T-helper 1 cell treated with Interleukin-12 subunit alpha and Interleukin-12 subunit beta and Interleukin-4 antibody, amounts not matched to agents 30 μg/mL and 1 μg/mL, for 36 hours (primary cell): ENCODE measurements at regions not wholly inside any gene's neighbourhood (a gene's known extent, or its start where the extent isn't known, plus 50 kb on each side); places are given as distances from the start of the nearest gene placed in this dataset.
"Not testable (repeated sequence)": the region's sequence is repeated elsewhere in the genome, so short reads cannot be mapped to it uniquely, and the experiment has no call there.

ENCODE experiments used
- H3K27ac Mint-ChIP-seq: one replicate; pipeline ENCODE4 v1.8.0; 2021; ENCODE audit warnings: mild to moderate bottlenecking, mixed read lengths
- H3K27me3 Mint-ChIP-seq: one replicate; pipeline ENCODE4 v1.8.0; 2021; ENCODE audit warnings: low read depth, mixed read lengths
- H3K36me3 Mint-ChIP-seq: one replicate; pipeline ENCODE4 v1.8.0; 2021; ENCODE audit warnings: low read depth, mixed read lengths
- H3K4me1 Mint-ChIP-seq: one replicate; pipeline ENCODE4 v1.8.0; 2021; ENCODE audit warnings: low read depth, mixed read lengths
- H3K4me3 Mint-ChIP-seq: one replicate; pipeline ENCODE4 v1.8.0; 2021; ENCODE audit warnings: mild to moderate bottlenecking, moderate library complexity, mixed read lengths
- H3K9me3 Mint-ChIP-seq: one replicate; pipeline ENCODE4 v1.8.0; 2021; ENCODE audit warnings: mixed read lengths

DNA sequence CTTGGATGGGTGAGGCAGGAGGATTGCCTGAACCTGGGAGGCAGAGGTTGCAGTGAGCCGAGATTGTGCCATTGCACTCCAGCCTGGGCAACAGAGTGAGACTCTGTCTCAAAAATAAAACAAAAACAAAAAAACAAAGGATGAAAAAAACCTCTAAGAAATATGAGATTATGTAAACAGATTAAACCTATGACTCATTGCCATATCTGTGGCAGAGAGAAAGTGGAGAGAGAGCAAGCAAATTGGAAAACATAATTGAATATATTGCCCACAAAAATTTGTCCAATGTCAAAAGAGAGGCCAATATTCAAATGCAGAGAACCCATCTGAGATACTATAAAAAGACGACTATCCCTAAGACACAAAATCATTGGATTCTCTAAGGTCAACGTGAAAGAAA, 1106.0 kb downstream of the OTOL1 start:
- Mint-ChIP-seq H3K36me3 (no peaks in the 10 kb centered on the region), H3K4me3 (no peak overlapping the region), H3K4me1 (peaks cover 2% of the 10 kb centered on the region), H3K27ac (no peak overlapping the region), H3K9me3 (peaks cover 19% of the 10 kb centered on the region), H3K27me3 (no peaks in the 10 kb centered on the region)

DNA sequence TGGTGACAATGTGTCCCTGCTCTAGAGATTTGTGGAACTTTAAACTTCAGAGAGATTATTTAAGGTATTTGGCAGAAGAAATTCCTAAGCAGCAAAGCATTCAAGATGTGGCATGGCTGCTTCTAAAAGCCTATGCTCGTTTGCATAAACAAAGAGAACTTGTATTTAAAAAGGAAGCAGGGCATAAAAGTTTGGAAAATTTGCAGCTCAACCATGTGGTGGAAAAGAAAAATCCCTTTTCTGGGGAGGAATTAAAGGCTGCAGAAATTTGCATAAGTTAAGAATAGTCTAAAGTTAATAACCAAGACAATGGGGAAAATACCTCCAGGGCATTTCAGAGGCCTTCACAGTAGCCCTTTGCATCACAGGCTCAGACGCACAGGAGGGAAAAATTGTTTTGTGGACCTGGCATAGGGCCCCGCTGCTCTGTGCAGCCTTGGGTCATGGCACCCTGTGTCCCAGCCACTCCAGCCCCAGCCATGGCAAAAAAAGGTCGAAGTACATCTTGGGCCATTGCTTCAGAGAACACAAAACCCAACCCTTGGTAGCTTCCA, 1109.1 kb downstream of the OTOL1 start:
- Mint-ChIP-seq H3K4me1 (no peaks in the 10 kb centered on the region), H3K27ac (no peak overlapping the region), H3K4me3 (no peak overlapping the region), H3K27me3 (no peaks in the 10 kb centered on the region), H3K36me3 (no peaks in the 10 kb centered on the region), H3K9me3 (peaks cover 15% of the 10 kb centered on the region)

GRCh38 chr3:162610261-162610660, 1113.7 kb downstream of the OTOL1 start:
- H3K4me3 Mint-ChIP-seq: no peak overlapping the region
- no peak overlapping the region for H3K27ac Mint-ChIP-seq
- peaks cover 4% of the 10 kb centered on the region for H3K9me3 Mint-ChIP-seq
- H3K36me3 Mint-ChIP-seq: no peaks in the 10 kb centered on the region
- H3K4me1 Mint-ChIP-seq: no peaks in the 10 kb centered on the region
- H3K27me3 Mint-ChIP-seq: no peaks in the 10 kb centered on the region

- Mint-ChIP-seq H3K27ac (no peak overlapping the region), H3K9me3 (peaks cover 4% of the 10 kb centered on the region), H3K27me3 (no peaks in the 10 kb centered on the region), H3K36me3 (no peaks in the 10 kb centered on the region), H3K4me1 (no peaks in the 10 kb centered on the region), H3K4me3 (no peak overlapping the region)
These were observed 1116.4 kb downstream of the OTOL1 start for GRCh38 chr3:162612991-162613390.

DNA sequence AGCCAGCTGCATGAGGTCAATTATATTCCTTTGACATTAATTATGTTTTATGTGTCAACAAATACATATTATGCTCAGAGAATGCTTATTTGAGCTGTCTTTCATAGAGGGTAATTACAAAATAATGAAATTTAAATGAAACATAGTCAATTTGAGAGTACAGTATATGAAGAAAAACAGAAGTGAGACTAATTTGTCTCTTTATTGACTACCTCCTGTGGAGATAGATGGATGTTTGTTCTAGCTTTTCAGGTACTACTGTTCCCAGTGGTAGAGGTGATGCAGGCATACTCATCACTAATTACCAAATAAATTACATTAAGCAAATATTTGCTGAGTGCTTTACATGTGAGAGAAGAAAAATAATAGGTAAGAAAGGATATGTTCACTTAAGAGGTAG, 1129.6 kb downstream of the OTOL1 start:
- no peaks in the 10 kb centered on the region for H3K4me1 Mint-ChIP-seq
- peaks cover 13% of the 10 kb centered on the region for H3K9me3 Mint-ChIP-seq
- no peaks in the 10 kb centered on the region for H3K36me3 Mint-ChIP-seq

DNA sequence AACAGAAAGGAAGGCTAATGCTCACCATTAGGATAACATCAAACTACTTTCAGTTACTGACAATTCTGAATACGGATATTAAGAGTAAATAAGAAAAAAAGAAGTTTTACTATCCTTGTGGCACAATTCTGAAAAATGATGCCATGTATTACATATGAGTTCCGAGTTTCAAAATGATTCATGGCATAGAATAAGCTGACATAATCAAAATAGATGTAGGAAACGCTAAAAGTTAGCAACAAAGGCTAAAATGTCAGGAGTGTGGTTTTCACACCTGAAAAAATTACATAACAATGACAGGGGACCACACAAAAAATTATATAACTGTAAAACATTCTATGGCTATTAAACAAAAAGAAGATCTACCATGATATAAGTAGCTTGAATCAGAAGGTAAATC, 1131.9 kb downstream of the OTOL1 start:
- H3K36me3 Mint-ChIP-seq: no peaks in the 10 kb centered on the region
- H3K4me1 Mint-ChIP-seq: no peaks in the 10 kb centered on the region
- H3K4me3 Mint-ChIP-seq: no peak overlapping the region
- H3K9me3 Mint-ChIP-seq: no peaks in the 10 kb centered on the region
- no peaks in the 10 kb centered on the region for H3K27me3 Mint-ChIP-seq
- no peak overlapping the region for H3K27ac Mint-ChIP-seq

More for the DNA sequence above, 1129.6 kb downstream of the OTOL1 start:
- no peaks in the 10 kb centered on the region for H3K27me3 Mint-ChIP-seq
- no peak overlapping the region for H3K27ac Mint-ChIP-seq
- H3K4me3 Mint-ChIP-seq: no peak overlapping the region

DNA sequence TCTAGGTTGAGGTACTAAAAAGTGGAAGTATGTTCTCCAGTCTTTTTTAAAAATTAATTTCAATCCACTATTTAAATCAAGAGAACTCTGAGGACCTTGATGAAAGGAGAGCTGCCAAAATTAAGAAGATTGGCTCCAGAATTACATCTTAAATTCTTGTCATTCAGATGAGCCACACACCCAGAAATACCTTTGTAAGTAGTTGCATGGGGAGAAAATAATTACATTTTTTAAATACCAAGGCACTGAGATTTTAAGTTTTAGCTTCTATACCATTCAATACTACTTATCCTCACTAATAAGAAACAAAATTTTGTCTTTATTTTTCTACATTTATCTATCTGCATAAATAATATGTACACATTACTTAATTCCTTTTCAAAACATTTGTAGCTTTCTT, 1132.8 kb downstream of the OTOL1 start:
- no peaks in the 10 kb centered on the region for H3K9me3 Mint-ChIP-seq
- H3K4me1 Mint-ChIP-seq: no peaks in the 10 kb centered on the region
- H3K27ac Mint-ChIP-seq: no peak overlapping the region
- no peaks in the 10 kb centered on the region for H3K27me3 Mint-ChIP-seq
- no peak overlapping the region for H3K4me3 Mint-ChIP-seq
- H3K36me3 Mint-ChIP-seq: no peaks in the 10 kb centered on the region

- Mint-ChIP-seq H3K4me1 (no peaks in the 10 kb centered on the region), H3K9me3 (no peaks in the 10 kb centered on the region), H3K36me3 (no peaks in the 10 kb centered on the region), H3K4me3 (no peak overlapping the region), H3K27ac (no peak overlapping the region), H3K27me3 (no peaks in the 10 kb centered on the region)
These were observed 1136.1 kb downstream of the OTOL1 start for GRCh38 chr3:162632672-162633071.

- H3K4me1 Mint-ChIP-seq, H3K27ac Mint-ChIP-seq, H3K27me3 Mint-ChIP-seq, H3K4me3 Mint-ChIP-seq, H3K36me3 Mint-ChIP-seq, H3K9me3 Mint-ChIP-seq: not testable (repeated sequence)
These were observed 1143.6 kb downstream of the OTOL1 start for GRCh38 chr3:162640208-162640607.

DNA sequence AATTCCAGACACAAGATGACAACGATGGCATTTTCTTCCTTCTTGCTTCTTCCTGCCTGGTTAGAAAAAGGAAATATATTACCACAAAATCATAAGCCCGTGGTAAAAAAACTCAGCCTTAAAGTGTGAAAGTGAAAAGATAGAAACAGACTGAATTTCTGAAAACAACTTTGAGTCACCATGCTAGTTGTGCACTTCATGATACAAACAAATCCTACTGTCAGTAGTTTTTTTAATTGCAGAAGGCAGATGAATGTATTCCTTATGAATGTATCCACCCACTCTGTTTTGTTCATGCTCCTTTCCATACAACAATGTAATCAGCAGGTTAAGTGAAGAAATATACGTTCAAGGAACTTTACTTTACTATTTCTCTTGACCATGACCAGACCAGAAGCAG, 1144.7 kb downstream of the OTOL1 start:
- Mint-ChIP-seq H3K4me3 (no peak overlapping the region), H3K4me1 (no peaks in the 10 kb centered on the region), H3K27ac (no peak overlapping the region), H3K36me3 (no peaks in the 10 kb centered on the region), H3K27me3 (no peaks in the 10 kb centered on the region), H3K9me3 (no peaks in the 10 kb centered on the region)

DNA sequence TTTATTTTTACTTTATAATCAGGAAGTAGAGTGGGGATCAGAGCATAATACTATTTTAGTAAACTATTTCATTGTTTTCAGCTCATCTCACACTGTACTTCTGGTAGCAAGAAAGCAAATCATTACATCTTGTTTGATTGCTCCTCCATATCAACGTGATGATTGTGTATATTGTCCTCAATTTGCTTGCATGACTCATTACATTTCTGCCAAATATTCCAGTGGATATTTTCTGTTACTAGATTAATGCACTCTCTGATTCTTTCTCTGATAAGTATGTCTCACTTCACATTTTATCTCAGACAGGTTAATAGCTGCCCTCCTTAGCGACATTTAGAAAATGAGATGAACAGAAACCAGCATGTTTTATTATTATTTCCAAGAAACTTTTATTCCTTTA, 1145.3 kb downstream of the OTOL1 start:
- H3K4me1 Mint-ChIP-seq: no peaks in the 10 kb centered on the region
- no peaks in the 10 kb centered on the region for H3K36me3 Mint-ChIP-seq
- peaks cover 4% of the 10 kb centered on the region for H3K9me3 Mint-ChIP-seq
- no peak overlapping the region for H3K27ac Mint-ChIP-seq
- no peak overlapping the region for H3K4me3 Mint-ChIP-seq
- H3K27me3 Mint-ChIP-seq: no peaks in the 10 kb centered on the region

DNA sequence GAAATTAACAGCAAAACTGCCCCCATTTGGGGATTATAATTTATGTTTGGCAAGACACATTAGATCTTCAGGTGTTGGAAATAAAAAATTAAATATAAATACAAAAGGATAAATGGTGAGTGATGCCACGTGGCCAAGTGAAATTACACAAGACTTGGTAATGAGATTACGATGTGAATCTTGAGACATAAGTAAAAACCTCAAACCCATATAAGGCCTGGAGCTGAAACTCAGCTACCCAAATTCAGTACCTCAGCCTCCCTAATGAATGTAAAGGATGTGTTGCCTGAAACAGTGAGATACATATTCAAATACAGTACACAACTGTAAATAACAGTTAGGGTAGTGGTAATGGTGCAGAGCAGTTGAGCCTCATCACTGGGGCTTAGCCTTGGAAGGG, 1146.6 kb downstream of the OTOL1 start:
- no peaks in the 10 kb centered on the region for H3K4me1 Mint-ChIP-seq
- no peaks in the 10 kb centered on the region for H3K36me3 Mint-ChIP-seq
- H3K9me3 Mint-ChIP-seq: peaks cover 9% of the 10 kb centered on the region
- H3K27ac Mint-ChIP-seq: no peak overlapping the region
- no peaks in the 10 kb centered on the region for H3K27me3 Mint-ChIP-seq
- no peak overlapping the region for H3K4me3 Mint-ChIP-seq

DNA sequence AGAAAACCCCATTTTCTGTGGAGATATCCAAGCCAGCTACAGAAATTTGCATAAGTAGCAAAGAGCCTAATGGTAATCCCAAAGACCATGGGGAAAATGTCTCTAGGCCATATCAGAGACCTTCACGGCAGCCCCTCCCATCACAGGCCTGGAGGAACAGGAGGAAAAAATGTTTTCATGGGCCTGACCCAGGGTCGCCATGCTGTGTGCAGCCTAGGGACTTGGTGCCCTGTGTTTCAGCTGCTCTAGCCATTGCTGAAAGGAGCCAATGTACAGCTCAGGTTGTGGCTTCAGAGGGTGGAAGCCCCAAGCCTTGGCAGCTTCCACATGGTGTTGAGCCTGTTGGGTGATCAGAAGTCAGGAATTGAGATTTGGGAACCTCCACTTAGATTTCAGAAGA, 1150.7 kb downstream of the OTOL1 start:
- H3K36me3 Mint-ChIP-seq: no peaks in the 10 kb centered on the region
- no peak overlapping the region for H3K27ac Mint-ChIP-seq
- H3K4me3 Mint-ChIP-seq: no peak overlapping the region
- H3K27me3 Mint-ChIP-seq: no peaks in the 10 kb centered on the region
- H3K4me1 Mint-ChIP-seq: no peaks in the 10 kb centered on the region
- peaks cover 13% of the 10 kb centered on the region for H3K9me3 Mint-ChIP-seq

DNA sequence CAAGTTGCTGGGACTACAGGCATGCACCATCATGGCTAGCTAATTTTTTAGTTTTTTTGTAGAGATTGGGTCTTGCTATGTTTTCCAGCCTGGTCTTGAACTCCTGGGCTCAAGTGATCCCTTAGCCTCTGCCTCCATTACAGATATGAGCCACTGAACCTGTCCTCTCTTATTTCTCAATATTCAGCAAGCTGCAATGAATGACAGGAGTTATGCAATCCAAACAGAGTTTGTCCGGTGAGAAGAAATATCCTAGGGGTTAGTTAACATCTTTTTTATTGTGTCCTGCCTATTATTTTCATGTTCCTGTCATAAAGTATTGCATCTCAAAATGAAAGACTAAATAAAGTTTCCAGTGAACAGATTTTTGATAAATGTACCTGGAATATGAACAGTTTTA, 1161.4 kb downstream of the OTOL1 start:
- Mint-ChIP-seq H3K4me1 (no peaks in the 10 kb centered on the region), H3K27ac (no peak overlapping the region), H3K9me3 (no peaks in the 10 kb centered on the region), H3K36me3 (no peaks in the 10 kb centered on the region), H3K4me3 (no peak overlapping the region), H3K27me3 (no peaks in the 10 kb centered on the region)

DNA sequence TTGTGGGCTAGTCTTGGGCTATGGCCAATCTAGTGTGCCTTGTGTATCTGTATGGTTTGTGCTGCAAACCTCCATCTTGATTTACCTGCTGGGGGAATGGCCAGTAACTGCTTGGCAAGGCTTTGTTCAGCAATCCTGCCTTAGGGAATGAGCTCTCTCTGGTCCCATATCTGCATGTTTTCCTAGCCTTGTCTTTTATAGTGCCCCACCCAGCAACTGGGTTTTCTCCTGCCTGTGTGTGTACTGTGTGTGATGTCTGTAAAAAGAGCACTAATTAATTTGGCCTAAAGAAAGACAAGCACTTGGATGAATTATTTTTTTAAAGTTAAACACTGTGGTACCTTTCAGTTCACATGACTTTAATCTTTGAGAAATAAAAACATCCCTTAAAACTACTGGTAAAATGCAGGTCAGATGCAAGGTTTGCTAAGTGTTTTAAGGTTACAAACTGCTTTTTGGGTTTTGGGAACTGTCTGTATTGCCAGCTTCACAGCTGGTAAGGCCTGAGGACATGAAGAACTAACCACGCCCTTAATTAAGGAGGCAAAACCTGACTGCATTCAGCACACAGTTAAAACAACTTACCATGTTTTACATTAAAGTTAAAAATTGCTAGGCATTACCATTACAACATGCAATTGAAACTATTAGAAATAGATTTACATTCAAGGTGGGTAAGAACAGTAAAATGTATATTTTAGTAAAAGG, 1169.2 kb downstream of the OTOL1 start:
- no peak overlapping the region for H3K4me3 Mint-ChIP-seq
- H3K4me1 Mint-ChIP-seq: no peaks in the 10 kb centered on the region
- peaks cover 3% of the 10 kb centered on the region for H3K9me3 Mint-ChIP-seq
- H3K36me3 Mint-ChIP-seq: no peaks in the 10 kb centered on the region
- H3K27me3 Mint-ChIP-seq: no peaks in the 10 kb centered on the region
- H3K27ac Mint-ChIP-seq: no peak overlapping the region

GRCh38 chr3:162666835-162667234, 1170.2 kb downstream of the OTOL1 start:
- Mint-ChIP-seq H3K27me3 (no peaks in the 10 kb centered on the region), H3K4me3 (no peak overlapping the region), H3K9me3 (peaks cover 9% of the 10 kb centered on the region), H3K4me1 (no peaks in the 10 kb centered on the region), H3K36me3 (no peaks in the 10 kb centered on the region), H3K27ac (no peak overlapping the region)
